HCT116 (cell line): ENCODE measurements at regions not wholly inside any gene's neighbourhood (a gene's known extent, or its start where the extent isn't known, plus 50 kb on each side); places are given as distances from the start of the nearest gene placed in this dataset.

Source experiments
- ATAC-seq: fragments of 200-7000 bp; cut with Tn5 transposase; 2 replicates; pipeline ENCODE4 v1.9.1; 2020; ENCODE audit warnings: mild to moderate bottlenecking, moderate library complexity
- BruUV-seq: library from RNA; stranded (reverse); fragments of 400-500 nt; replicated peaks from 2 replicates; lab custom pipeline; 2021; lab: Mats Ljungman, UMichigan
- CTCF ChIA-PET: fragments of 300-600 bp; sonication (Branson Sonifier 250); formaldehyde crosslinking; loops from one replicate; lab custom pipeline; 2021; ENCODE audit warnings: antibody characterized with exemption; lab: Charles Lee
- POLR2A ChIA-PET: fragments of 300-600, 350-600 bp; sonication (Branson Sonifier 250); formaldehyde crosslinking; loops from one replicate; lab custom pipeline; 2021; ENCODE audit warnings: antibody characterized with exemption; lab: Charles Lee
- RAD21 ChIA-PET, 2 experiments: fragments of 300-600 bp; sonication (Branson Sonifier 250); formaldehyde crosslinking; loops; one replicate each; lab custom pipeline; 2023; ENCODE audit warnings: low total read pairs in 2 of 2; ENCODE audit not compliant: uncharacterized antibody in 2 of 2, unreplicated experiment in 2 of 2, low non-redundant PET in 1 of 2; lab: Charles Lee
- DNase-seq: peaks from one replicate; pipeline ENCODE4 v3.0.0-alpha.2; 2010; ENCODE audit warnings: low read depth, low spot score
- H2AFZ ChIP-seq: fragments of 200-600 bp; shearing (Covaris generic), sonication (generic); 2 replicates; pipeline ENCODE4 v1.6.1; 2017; ENCODE audit warnings: low read depth, mixed run types, mixed read lengths, antibody characterized with exemption, low read length; ENCODE audit not compliant: poor library complexity, severe bottlenecking
- H3K27ac ChIP-seq: 2 replicates; pipeline ENCODE4 v1.5.1; 2012; ENCODE audit warnings: low read depth, low read length
- H3K27me3 ChIP-seq: fragments of 200-600 bp; sonication (generic); 2 replicates; pipeline ENCODE4 v1.6.1; 2016; ENCODE audit warnings: mixed run types, low read length, mixed read lengths; ENCODE audit not compliant: insufficient read depth
- H3K36me3 ChIP-seq, 2 experiments: fragments of 200-500 bp in 1 of 2; fragments of 200-600 bp in 1 of 2; sonication (Bioruptor generic) in 1 of 2; sonication (generic) in 1 of 2; 2 replicates each; pipeline versions ENCODE4 v1.5.1 to v1.6.1; 2014 to 2016; ENCODE audit warnings: low read length in 2 of 2, inconsistent platforms in 1 of 2, mixed read lengths in 1 of 2, mixed run types in 1 of 2; ENCODE audit not compliant: insufficient read depth in 2 of 2, control insufficient read depth in 1 of 2
- H3K4me1 ChIP-seq, 2 experiments: fragments of 200-600 bp in 1 of 2; sonication (generic) in 1 of 2; 2 replicates each; pipeline versions ENCODE4 v1.5.1 to v1.6.1; 2012 to 2017; ENCODE audit warnings: low read length in 2 of 2, inconsistent platforms in 1 of 2, mild to moderate bottlenecking in 1 of 2, mixed read lengths in 1 of 2, mixed run types in 1 of 2, moderate library complexity in 1 of 2; ENCODE audit not compliant: insufficient read depth in 2 of 2, control insufficient read depth in 1 of 2
- H3K4me2 ChIP-seq: fragments of 200-600 bp; sonication (generic); 2 replicates; pipeline ENCODE4 v1.6.1; 2017; ENCODE audit warnings: mixed run types, low read length, mixed read lengths
- H3K4me3 ChIP-seq, 2 experiments: fragments of 200-600 bp in 1 of 2; sonication (generic) in 1 of 2; replicated peaks in 1 of 2; 2 replicates each; pipeline ENCODE4 v1.5.1; 2011 to 2016; ENCODE audit warnings: low read length in 2 of 2, control low read depth in 1 of 2, low read depth in 1 of 2, mild to moderate bottlenecking in 1 of 2, mixed read lengths in 1 of 2, mixed run types in 1 of 2
- H3K79me2 ChIP-seq: fragments of 200-600 bp; sonication (generic); 2 replicates; pipeline ENCODE4 v1.6.1; 2017; ENCODE audit warnings: mild to moderate bottlenecking, mixed run types, low read length, moderate library complexity, mixed read lengths; ENCODE audit not compliant: insufficient read depth
- H3K9ac ChIP-seq: fragments of 200-600 bp; sonication (generic); 2 replicates; pipeline ENCODE4 v1.6.1; 2016; ENCODE audit warnings: low read length, mixed read lengths
- H3K9me2 ChIP-seq: fragments of 200-600 bp; sonication (generic), shearing (Covaris generic); 2 replicates; pipeline ENCODE4 v1.6.1; 2017; ENCODE audit warnings: mixed run types, mild to moderate bottlenecking, moderate library complexity; ENCODE audit not compliant: insufficient read depth
- H3K9me3 ChIP-seq, 2 experiments: fragments of 200-500 bp in 1 of 2; fragments of 200-600 bp in 1 of 2; sonication (Bioruptor generic) in 1 of 2; sonication (generic) in 1 of 2; 2 replicates each; pipeline ENCODE4 v1.6.1; 2014 to 2017; ENCODE audit warnings: low read length in 2 of 2, mixed read lengths in 2 of 2, inconsistent platforms in 1 of 2, low read depth in 1 of 2, mild to moderate bottlenecking in 1 of 2, mixed run types in 1 of 2, moderate library complexity in 1 of 2; ENCODE audit not compliant: control insufficient read depth in 1 of 2, insufficient read depth in 1 of 2
- H4K20me1 ChIP-seq: fragments of 200-600 bp; sonication (generic), shearing (Covaris generic); 2 replicates; pipeline ENCODE4 v1.6.1; 2017; ENCODE audit warnings: mixed run types, mild to moderate bottlenecking, moderate library complexity; ENCODE audit not compliant: insufficient read depth
- CBX3 ChIP-seq: IDR thresholded peaks from 2 replicates; pipeline ENCODE4 v1.6.1; 2012; ENCODE audit warnings: low read depth
- CEBPB ChIP-seq: IDR thresholded peaks from 2 replicates; pipeline ENCODE4 v1.6.1; 2012; ENCODE audit warnings: low read depth
- EGR1 ChIP-seq: IDR thresholded peaks from 2 replicates; pipeline ENCODE4 v1.6.1; 2012; ENCODE audit warnings: low read depth
- EZH2 ChIP-seq: fragments of 200-600 bp; sonication (generic); IDR thresholded peaks from 2 replicates; pipeline ENCODE4 v1.6.1; 2017; ENCODE audit warnings: antibody characterized with exemption, mixed run types
- EZH2phosphoT487 ChIP-seq: fragments of 200-600 bp; IDR thresholded peaks from 2 replicates; pipeline ENCODE4 v1.6.1; 2018; ENCODE audit warnings: antibody characterized with exemption, borderline replicate concordance
- JUND ChIP-seq: IDR thresholded peaks from 2 replicates; pipeline ENCODE4 v1.6.1; 2012
- POLR2A ChIP-seq: IDR thresholded peaks from 2 replicates; pipeline ENCODE4 v1.7.0; 2011; ENCODE audit warnings: borderline replicate concordance; ENCODE audit not compliant: insufficient read depth, insufficient read length; ENCODE audit errors: extremely low read depth
- POLR2AphosphoS5 ChIP-seq: IDR thresholded peaks from 2 replicates; pipeline ENCODE4 v1.6.1; 2011; ENCODE audit warnings: mild to moderate bottlenecking, low read depth, low read length, moderate library complexity
- RAD21 ChIP-seq: IDR thresholded peaks from 2 replicates; pipeline ENCODE4 v1.6.1; 2012; ENCODE audit warnings: low read depth, mild to moderate bottlenecking
- REST ChIP-seq: IDR thresholded peaks from 2 replicates; pipeline ENCODE4 v1.6.1; 2012; ENCODE audit warnings: low read depth
- SIN3A ChIP-seq: IDR thresholded peaks from 2 replicates; pipeline ENCODE4 v1.6.1; 2012; ENCODE audit warnings: low read depth
- SP1 ChIP-seq: IDR thresholded peaks from 2 replicates; pipeline ENCODE4 v1.6.1; 2012; ENCODE audit warnings: low read depth
- SRF ChIP-seq: IDR thresholded peaks from 2 replicates; pipeline ENCODE4 v1.6.1; 2012; ENCODE audit warnings: low read depth
- TCF7L2 ChIP-seq: IDR thresholded peaks from 2 replicates; pipeline ENCODE4 v1.7.0; 2011; ENCODE audit warnings: borderline replicate concordance, inconsistent platforms; ENCODE audit not compliant: insufficient read depth, insufficient read length; ENCODE audit errors: extremely low read depth
- ZFX ChIP-seq: fragments of 450-650 bp; IDR thresholded peaks from 2 replicates; pipeline ENCODE4 v1.6.1; 2017
- ZNF274 ChIP-seq: fragments of 200-500 bp; sonication (Bioruptor generic); IDR thresholded peaks from 2 replicates; pipeline ENCODE4 v1.6.1; 2014; ENCODE audit warnings: mild to moderate bottlenecking, low read depth, low read length, inconsistent platforms
- intact Hi-C: fragments of 100-400 bp; cut with micrococcal nuclease; formaldehyde crosslinking; loops from 2 replicates; pipeline ENCODE4 v1.10.0; 2022
- TF ChIP-seq, protein P1 (sequence below), 3 experiments: fragments of 200-600 bp in 1 of 3; sonication (generic) in 1 of 3; IDR thresholded peaks in 2 of 3; conservative IDR thresholded peaks in 1 of 3; 2 replicates each; pipeline ENCODE4 v1.5.1; 2012 to 2017; ENCODE audit warnings: low read depth in 2 of 3, low read length in 2 of 3, antibody characterized with exemption in 1 of 3, borderline replicate concordance in 1 of 3, control low read depth in 1 of 3, mild to moderate bottlenecking in 1 of 3, mixed read lengths in 1 of 3, mixed run types in 1 of 3, moderate library complexity in 1 of 3; ENCODE audit not compliant: insufficient read depth in 1 of 3
- TF ChIP-seq, protein P2 (sequence below): IDR thresholded peaks from 2 replicates; pipeline ENCODE4 v1.6.1; 2011; ENCODE audit warnings: mild to moderate bottlenecking, low read length, moderate library complexity; ENCODE audit not compliant: insufficient replicate concordance; ENCODE audit errors: extremely low read depth

GRCh38 chr4:84436812-84437211 is 62.3 kb downstream of the NKX6-1 start:
- BruUV-seq = no TSS peak
- TF ChIP-seq, protein P1, sequence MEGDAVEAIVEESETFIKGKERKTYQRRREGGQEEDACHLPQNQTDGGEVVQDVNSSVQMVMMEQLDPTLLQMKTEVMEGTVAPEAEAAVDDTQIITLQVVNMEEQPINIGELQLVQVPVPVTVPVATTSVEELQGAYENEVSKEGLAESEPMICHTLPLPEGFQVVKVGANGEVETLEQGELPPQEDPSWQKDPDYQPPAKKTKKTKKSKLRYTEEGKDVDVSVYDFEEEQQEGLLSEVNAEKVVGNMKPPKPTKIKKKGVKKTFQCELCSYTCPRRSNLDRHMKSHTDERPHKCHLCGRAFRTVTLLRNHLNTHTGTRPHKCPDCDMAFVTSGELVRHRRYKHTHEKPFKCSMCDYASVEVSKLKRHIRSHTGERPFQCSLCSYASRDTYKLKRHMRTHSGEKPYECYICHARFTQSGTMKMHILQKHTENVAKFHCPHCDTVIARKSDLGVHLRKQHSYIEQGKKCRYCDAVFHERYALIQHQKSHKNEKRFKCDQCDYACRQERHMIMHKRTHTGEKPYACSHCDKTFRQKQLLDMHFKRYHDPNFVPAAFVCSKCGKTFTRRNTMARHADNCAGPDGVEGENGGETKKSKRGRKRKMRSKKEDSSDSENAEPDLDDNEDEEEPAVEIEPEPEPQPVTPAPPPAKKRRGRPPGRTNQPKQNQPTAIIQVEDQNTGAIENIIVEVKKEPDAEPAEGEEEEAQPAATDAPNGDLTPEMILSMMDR (IDR thresholded peaks at IDR 0.05 in 2 of 3, conservative IDR thresholded peaks at IDR 0.05 in 1 of 3; ENCODE audit: borderline replicate concordance in 1 of 3, insufficient read depth in 1 of 3, low read depth in 2 of 3, low read length in 2 of 3) = no peak
- TF ChIP-seq CBX3 = no peak
- TF ChIP-seq RAD21 = no peak
- TF ChIP-seq CEBPB = no peak
- no peak for TF ChIP-seq ZNF274
- TF ChIP-seq JUND = no peak
- no peak for TF ChIP-seq EZH2phosphoT487
- no peak for TF ChIP-seq POLR2AphosphoS5
- TF ChIP-seq SRF = no peak
- no peak for TF ChIP-seq SP1
- TF ChIP-seq ZFX = no peak
- TF ChIP-seq EZH2 = no peak
- TF ChIP-seq, protein P2, sequence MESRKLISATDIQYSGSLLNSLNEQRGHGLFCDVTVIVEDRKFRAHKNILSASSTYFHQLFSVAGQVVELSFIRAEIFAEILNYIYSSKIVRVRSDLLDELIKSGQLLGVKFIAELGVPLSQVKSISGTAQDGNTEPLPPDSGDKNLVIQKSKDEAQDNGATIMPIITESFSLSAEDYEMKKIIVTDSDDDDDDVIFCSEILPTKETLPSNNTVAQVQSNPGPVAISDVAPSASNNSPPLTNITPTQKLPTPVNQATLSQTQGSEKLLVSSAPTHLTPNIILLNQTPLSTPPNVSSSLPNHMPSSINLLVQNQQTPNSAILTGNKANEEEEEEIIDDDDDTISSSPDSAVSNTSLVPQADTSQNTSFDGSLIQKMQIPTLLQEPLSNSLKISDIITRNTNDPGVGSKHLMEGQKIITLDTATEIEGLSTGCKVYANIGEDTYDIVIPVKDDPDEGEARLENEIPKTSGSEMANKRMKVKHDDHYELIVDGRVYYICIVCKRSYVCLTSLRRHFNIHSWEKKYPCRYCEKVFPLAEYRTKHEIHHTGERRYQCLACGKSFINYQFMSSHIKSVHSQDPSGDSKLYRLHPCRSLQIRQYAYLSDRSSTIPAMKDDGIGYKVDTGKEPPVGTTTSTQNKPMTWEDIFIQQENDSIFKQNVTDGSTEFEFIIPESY = no peak
- no peak for TF ChIP-seq REST
- TF ChIP-seq SIN3A = no peak
- no peak for TF ChIP-seq TCF7L2
- TF ChIP-seq EGR1 = no peak
- no peak for TF ChIP-seq POLR2A
- TF ChIP-seq, all 23 proteins: peak for 0
- no peaks in the 10 kb centered on the region for H3K79me2 ChIP-seq
- H4K20me1 ChIP-seq = no peaks in the 10 kb centered on the region
- H3K9ac ChIP-seq = no peak overlapping the region
- POLR2A ChIA-PET = no interaction called here
- no peaks in the 10 kb centered on the region for H3K9me3 ChIP-seq
- intact Hi-C loops = no loop called here
- no peaks in the 10 kb centered on the region for H3K4me1 ChIP-seq
- no peak overlapping the region for H3K4me3 ChIP-seq
- no peaks in the 10 kb centered on the region for H3K36me3 ChIP-seq
- DNase-seq = no peak
- H3K27me3 ChIP-seq = peaks cover 9% of the 10 kb centered on the region; the same call in 1 of the 2 replicates
- RAD21 ChIA-PET = no interaction called here
- no peak for ATAC-seq
- no peak overlapping the region for H2AFZ ChIP-seq
- no peak overlapping the region for H3K4me2 ChIP-seq
- no peak overlapping the region for H3K27ac ChIP-seq
- CTCF ChIA-PET = interaction anchor here (1.4 kb wide), 1 partner anchor 15 kb away, joined by 5 read pairs; no protein-coding TSS in a partner anchor
- no peaks in the 10 kb centered on the region for H3K9me2 ChIP-seq
